GM23338 (cell line): ENCODE measurements at regions not wholly inside any gene's neighbourhood (a gene's known extent, or its start where the extent isn't known, plus 50 kb on each side); places are given as distances from the start of the nearest gene placed in this dataset.

Source experiments
- ATAC-seq: fragments of 200-7000 bp; cut with Tn5 transposase; 3 replicates; pipeline ENCODE4 v1.9.1; 2020
- DNase-seq: peaks from one replicate; pipeline ENCODE4 v3.0.0-alpha.2; 2015; ENCODE audit warnings: low spot score
- H2AFZ ChIP-seq: fragments of 200-600 bp; sonication (generic); 2 replicates; pipeline ENCODE4 v1.8.0; 2016; ENCODE audit warnings: antibody characterized with exemption, mild to moderate bottlenecking, moderate library complexity
- H3F3A ChIP-seq: fragments of 200-600 bp; sonication (generic); replicated peaks from 2 replicates; pipeline ENCODE4 v1.8.0; 2017; ENCODE audit warnings: antibody characterized with exemption, mixed run types, low read depth
- H3K27ac ChIP-seq: fragments of 200-600 bp; sonication (generic); 2 replicates; pipeline ENCODE4 v1.6.1; 2016; ENCODE audit warnings: low read depth
- H3K27me3 ChIP-seq: fragments of 200-600 bp; sonication (generic); 2 replicates; pipeline ENCODE4 v1.8.0; 2016; ENCODE audit warnings: mild to moderate bottlenecking, mixed run types, moderate library complexity; ENCODE audit not compliant: insufficient read depth
- H3K36me3 ChIP-seq: fragments of 200-600 bp; sonication (generic); 2 replicates; pipeline ENCODE4 v1.8.0; 2016; ENCODE audit warnings: mild to moderate bottlenecking; ENCODE audit not compliant: insufficient read depth
- H3K4me1 ChIP-seq: fragments of 200-600 bp; sonication (generic); 2 replicates; pipeline ENCODE4 v1.8.0; 2016; ENCODE audit warnings: mild to moderate bottlenecking, moderate library complexity; ENCODE audit not compliant: insufficient read depth
- H3K4me2 ChIP-seq: fragments of 200-600 bp; sonication (generic); 2 replicates; pipeline ENCODE4 v1.7.1; 2017; ENCODE audit warnings: mixed run types
- H3K4me3 ChIP-seq: fragments of 200-600 bp; sonication (generic); 2 replicates; pipeline ENCODE4 v1.6.1; 2016; ENCODE audit warnings: mixed run types
- H3K79me2 ChIP-seq: fragments of 200-600 bp; sonication (generic); replicated peaks from 2 replicates; pipeline ENCODE4 v1.8.0; 2017; ENCODE audit warnings: mild to moderate bottlenecking; ENCODE audit not compliant: insufficient read depth
- H3K9me2 ChIP-seq: fragments of 200-600 bp; sonication (generic); 2 replicates; pipeline ENCODE4 v1.8.0; 2017; ENCODE audit not compliant: insufficient read depth
- H4K20me1 ChIP-seq: fragments of 200-600 bp; sonication (generic); replicated peaks from 2 replicates; pipeline ENCODE4 v1.8.0; 2017; ENCODE audit warnings: mild to moderate bottlenecking; ENCODE audit not compliant: insufficient read depth
- H3K27ac Mint-ChIP-seq: 2 replicates; pipeline ENCODE4 v1.8.0; 2020; ENCODE audit warnings: inconsistent platforms, mild to moderate bottlenecking, moderate library complexity, mixed read lengths
- H3K27me3 Mint-ChIP-seq: 3 replicates; pipeline ENCODE4 v1.8.0; 2022; ENCODE audit warnings: low read depth, mild to moderate bottlenecking, moderate library complexity, mixed read lengths, inconsistent platforms; ENCODE audit not compliant: insufficient read depth, poor library complexity
- H3K36me3 Mint-ChIP-seq: 3 replicates; pipeline ENCODE4 v1.8.0; 2021; ENCODE audit warnings: low read depth, mild to moderate bottlenecking, inconsistent platforms, moderate library complexity, mixed read lengths
- H3K4me1 Mint-ChIP-seq: 3 replicates; pipeline ENCODE4 v1.8.0; 2020; ENCODE audit warnings: mild to moderate bottlenecking, inconsistent platforms, mixed read lengths
- H3K4me3 Mint-ChIP-seq: 3 replicates; pipeline ENCODE4 v1.8.0; 2021; ENCODE audit warnings: moderate library complexity, mild to moderate bottlenecking, inconsistent platforms, mixed read lengths
- H3K9me3 Mint-ChIP-seq: 3 replicates; pipeline ENCODE4 v1.8.0; 2020; ENCODE audit warnings: moderate library complexity, mild to moderate bottlenecking, inconsistent platforms, mixed read lengths
- CREB1 ChIP-seq: fragments of 250-450 bp; sonication (Bioruptor Pico); IDR thresholded peaks from 2 replicates; pipeline ENCODE4 v1.5.0; 2020; ENCODE audit warnings: low read depth, mild to moderate bottlenecking, moderate library complexity
- EZH2 ChIP-seq: fragments of 200-600 bp; sonication (generic); IDR thresholded peaks from one replicate; pipeline ENCODE4 v1.8.0; 2017; ENCODE audit warnings: antibody characterized with exemption, mild to moderate bottlenecking, low read depth; ENCODE audit not compliant: unreplicated experiment
- EZH2phosphoT487 ChIP-seq: fragments of 200-600 bp; sonication (generic); IDR thresholded peaks from one replicate; pipeline ENCODE4 v1.8.1; 2018; ENCODE audit warnings: antibody characterized with exemption; ENCODE audit not compliant: unreplicated experiment
- JUNB ChIP-seq: IDR thresholded peaks from one replicate; pipeline ENCODE4 v1.6.1; 2016; ENCODE audit warnings: antibody characterized with exemption; ENCODE audit not compliant: unreplicated experiment
- NANOG ChIP-seq: IDR thresholded peaks from 2 replicates; pipeline ENCODE4 v1.6.1; 2016; ENCODE audit warnings: antibody characterized with exemption, borderline replicate concordance
- POLR2AphosphoS5 ChIP-seq: IDR thresholded peaks from 2 replicates; pipeline ENCODE4 v1.6.1; 2016; ENCODE audit warnings: antibody characterized with exemption, low read depth
- ZNF114 ChIP-seq: fragments of 250-450 bp; sonication (Bioruptor Pico); IDR thresholded peaks from 2 replicates; pipeline ENCODE4 v1.5.0; 2020; ENCODE audit warnings: mild to moderate bottlenecking, moderate library complexity
- ZNF331 ChIP-seq: fragments of 250-450 bp; sonication (Bioruptor Pico); IDR thresholded peaks from 2 replicates; pipeline ENCODE4 v1.5.0; 2020; ENCODE audit warnings: low read depth, mild to moderate bottlenecking, moderate library complexity
- TF ChIP-seq, protein P1 (sequence below), 2 experiments: fragments of 200-600 bp in 1 of 2; sonication (generic) in 1 of 2; conservative IDR thresholded peaks; 2 replicates each; pipeline versions ENCODE4 v1.5.1 to v1.6.1; 2016 to 2017; ENCODE audit warnings: antibody characterized with exemption in 2 of 2, low read depth in 2 of 2, mild to moderate bottlenecking in 2 of 2, moderate library complexity in 1 of 2
- TF ChIP-seq, protein P2 (sequence below): IDR thresholded peaks from one replicate; pipeline ENCODE4 v1.6.1; 2018; ENCODE audit warnings: antibody characterized with exemption; ENCODE audit not compliant: unreplicated experiment

DNA sequence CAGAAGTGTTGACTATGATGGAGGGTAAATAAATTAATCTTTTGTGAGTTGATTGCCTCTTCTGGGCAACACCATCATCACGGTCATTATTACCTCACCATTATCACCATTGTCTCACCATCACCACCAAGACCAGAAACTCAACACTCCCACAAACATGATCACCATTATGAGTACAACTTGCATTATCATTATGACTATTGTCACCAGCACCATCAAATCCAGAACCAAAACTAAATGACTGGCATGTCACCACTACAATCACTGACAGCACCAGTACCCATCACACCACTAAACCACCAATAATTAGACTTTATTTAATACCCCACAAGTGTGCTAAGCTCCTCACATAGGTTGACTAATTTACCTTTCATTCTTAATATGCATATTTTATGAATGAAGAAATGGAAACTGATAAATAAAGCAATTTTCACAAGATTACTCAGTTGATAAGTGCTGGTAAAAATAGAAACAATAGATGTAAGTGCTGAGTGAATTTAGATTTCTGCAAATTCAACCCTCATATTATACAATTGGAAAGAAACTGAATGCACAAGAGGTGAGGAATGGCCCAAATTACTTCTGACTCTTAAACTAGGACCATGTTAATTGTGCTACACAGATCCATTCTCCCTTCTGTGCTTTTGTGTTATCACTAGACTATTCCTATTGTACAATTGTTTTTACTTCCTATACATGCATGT is 517.8 kb upstream of the PAPPA start (continued):
- TF ChIP-seq, protein P1, sequence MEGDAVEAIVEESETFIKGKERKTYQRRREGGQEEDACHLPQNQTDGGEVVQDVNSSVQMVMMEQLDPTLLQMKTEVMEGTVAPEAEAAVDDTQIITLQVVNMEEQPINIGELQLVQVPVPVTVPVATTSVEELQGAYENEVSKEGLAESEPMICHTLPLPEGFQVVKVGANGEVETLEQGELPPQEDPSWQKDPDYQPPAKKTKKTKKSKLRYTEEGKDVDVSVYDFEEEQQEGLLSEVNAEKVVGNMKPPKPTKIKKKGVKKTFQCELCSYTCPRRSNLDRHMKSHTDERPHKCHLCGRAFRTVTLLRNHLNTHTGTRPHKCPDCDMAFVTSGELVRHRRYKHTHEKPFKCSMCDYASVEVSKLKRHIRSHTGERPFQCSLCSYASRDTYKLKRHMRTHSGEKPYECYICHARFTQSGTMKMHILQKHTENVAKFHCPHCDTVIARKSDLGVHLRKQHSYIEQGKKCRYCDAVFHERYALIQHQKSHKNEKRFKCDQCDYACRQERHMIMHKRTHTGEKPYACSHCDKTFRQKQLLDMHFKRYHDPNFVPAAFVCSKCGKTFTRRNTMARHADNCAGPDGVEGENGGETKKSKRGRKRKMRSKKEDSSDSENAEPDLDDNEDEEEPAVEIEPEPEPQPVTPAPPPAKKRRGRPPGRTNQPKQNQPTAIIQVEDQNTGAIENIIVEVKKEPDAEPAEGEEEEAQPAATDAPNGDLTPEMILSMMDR (conservative IDR thresholded peaks at IDR 0.05; ENCODE audit: low read depth in 2 of 2), result no peak
- TF ChIP-seq NANOG (no peak), CREB1 (CRISPR knock-in tag) (no peak)

DNA sequence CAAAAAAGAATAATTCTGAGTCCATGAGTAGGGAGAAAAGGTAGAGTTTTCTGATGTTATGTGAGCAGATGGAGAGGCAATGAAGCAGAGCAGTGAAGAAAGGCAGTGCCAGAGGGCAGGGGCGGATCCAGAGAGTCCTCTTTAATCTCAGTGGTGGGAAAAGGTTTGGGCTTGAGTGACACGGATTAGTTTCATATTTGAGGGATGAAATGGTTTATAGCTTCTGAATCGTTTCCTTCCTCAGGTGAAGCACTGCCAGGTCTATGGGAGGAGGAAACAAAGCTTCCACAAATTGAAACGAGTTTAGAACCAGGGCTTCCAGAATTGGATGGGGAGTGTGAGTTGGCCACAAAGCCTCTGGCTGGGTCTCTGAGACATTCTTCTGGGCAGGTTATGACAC is 517.0 kb upstream of the PAPPA start:
- Histone ChIP-seq H3K79me2 (no peaks in the 10 kb centered on the region), H3K4me3 (no peak overlapping the region), H2AFZ (no peak overlapping the region), H3K27ac (no peak overlapping the region), H3K36me3 (no peaks in the 10 kb centered on the region), H3F3A (no peaks in the 10 kb centered on the region), H4K20me1 (no peaks in the 10 kb centered on the region), H3K9me2 (no peaks in the 10 kb centered on the region), H3K4me1 (no peaks in the 10 kb centered on the region), H3K4me2 (no peak overlapping the region), H3K27me3 (no peaks in the 10 kb centered on the region)
- ATAC-seq, result no peak
- H3K27me3 Mint-ChIP-seq, result peaks cover 3% of the 10 kb centered on the region
- no peaks in the 10 kb centered on the region for H3K4me1 Mint-ChIP-seq
- no peak overlapping the region for H3K4me3 Mint-ChIP-seq
- H3K9me3 Mint-ChIP-seq, result no peaks in the 10 kb centered on the region
- no peak for DNase-seq
- H3K27ac Mint-ChIP-seq, result no peak overlapping the region
- H3K36me3 Mint-ChIP-seq, result no peaks in the 10 kb centered on the region
- no peak for TF ChIP-seq POLR2AphosphoS5
- TF ChIP-seq, protein P2, sequence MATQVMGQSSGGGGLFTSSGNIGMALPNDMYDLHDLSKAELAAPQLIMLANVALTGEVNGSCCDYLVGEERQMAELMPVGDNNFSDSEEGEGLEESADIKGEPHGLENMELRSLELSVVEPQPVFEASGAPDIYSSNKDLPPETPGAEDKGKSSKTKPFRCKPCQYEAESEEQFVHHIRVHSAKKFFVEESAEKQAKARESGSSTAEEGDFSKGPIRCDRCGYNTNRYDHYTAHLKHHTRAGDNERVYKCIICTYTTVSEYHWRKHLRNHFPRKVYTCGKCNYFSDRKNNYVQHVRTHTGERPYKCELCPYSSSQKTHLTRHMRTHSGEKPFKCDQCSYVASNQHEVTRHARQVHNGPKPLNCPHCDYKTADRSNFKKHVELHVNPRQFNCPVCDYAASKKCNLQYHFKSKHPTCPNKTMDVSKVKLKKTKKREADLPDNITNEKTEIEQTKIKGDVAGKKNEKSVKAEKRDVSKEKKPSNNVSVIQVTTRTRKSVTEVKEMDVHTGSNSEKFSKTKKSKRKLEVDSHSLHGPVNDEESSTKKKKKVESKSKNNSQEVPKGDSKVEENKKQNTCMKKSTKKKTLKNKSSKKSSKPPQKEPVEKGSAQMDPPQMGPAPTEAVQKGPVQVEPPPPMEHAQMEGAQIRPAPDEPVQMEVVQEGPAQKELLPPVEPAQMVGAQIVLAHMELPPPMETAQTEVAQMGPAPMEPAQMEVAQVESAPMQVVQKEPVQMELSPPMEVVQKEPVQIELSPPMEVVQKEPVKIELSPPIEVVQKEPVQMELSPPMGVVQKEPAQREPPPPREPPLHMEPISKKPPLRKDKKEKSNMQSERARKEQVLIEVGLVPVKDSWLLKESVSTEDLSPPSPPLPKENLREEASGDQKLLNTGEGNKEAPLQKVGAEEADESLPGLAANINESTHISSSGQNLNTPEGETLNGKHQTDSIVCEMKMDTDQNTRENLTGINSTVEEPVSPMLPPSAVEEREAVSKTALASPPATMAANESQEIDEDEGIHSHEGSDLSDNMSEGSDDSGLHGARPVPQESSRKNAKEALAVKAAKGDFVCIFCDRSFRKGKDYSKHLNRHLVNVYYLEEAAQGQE, result no peak

DNA sequence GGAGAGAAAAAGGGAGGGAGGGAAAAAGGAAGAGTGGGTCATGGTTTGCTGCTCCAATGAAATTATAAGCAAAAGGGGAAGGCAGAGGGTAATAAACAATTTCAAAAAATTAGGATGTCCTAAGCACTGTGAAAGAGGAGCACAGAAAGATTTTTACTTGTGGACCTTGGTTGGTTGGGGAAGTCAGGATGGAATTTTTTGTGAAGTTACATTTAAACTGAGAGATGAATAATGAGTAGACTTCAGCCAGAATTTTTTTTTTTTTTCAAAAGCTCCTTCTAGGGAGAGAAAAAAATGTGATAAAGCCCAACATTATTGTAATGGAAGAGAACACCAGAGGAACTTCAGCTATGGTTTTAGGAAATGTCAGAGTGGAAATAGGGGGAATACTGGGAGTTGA is 515.9 kb upstream of the PAPPA start:
- H3K36me3 Mint-ChIP-seq, result no peaks in the 10 kb centered on the region
- no peaks in the 10 kb centered on the region; the same call in 1 of the 2 replicates for H3K4me1 ChIP-seq
- H3K4me3 ChIP-seq, result no peak overlapping the region
- H3F3A ChIP-seq, result no peaks in the 10 kb centered on the region
- no peaks in the 10 kb centered on the region for H3K27me3 ChIP-seq
- no peak overlapping the region for H3K27ac ChIP-seq
- no peak overlapping the region for H3K4me2 ChIP-seq
- no peaks in the 10 kb centered on the region for H3K79me2 ChIP-seq
- H3K4me3 Mint-ChIP-seq, result no peak overlapping the region
- H4K20me1 ChIP-seq, result no peaks in the 10 kb centered on the region
- H3K27me3 Mint-ChIP-seq, result peaks cover under 1% of the 10 kb centered on the region
- H3K9me3 Mint-ChIP-seq, result no peaks in the 10 kb centered on the region
- no peaks in the 10 kb centered on the region for H3K36me3 ChIP-seq
- no peaks in the 10 kb centered on the region for H3K4me1 Mint-ChIP-seq
- no peak overlapping the region for H3K27ac Mint-ChIP-seq
- ATAC-seq, result no peak
- H2AFZ ChIP-seq, result no peak overlapping the region
- no peak for DNase-seq
- H3K9me2 ChIP-seq, result no peaks in the 10 kb centered on the region
- TF ChIP-seq EZH2phosphoT487 (no peak), ZNF114 (CRISPR knock-in tag) (no peak), ZNF331 (no peak), EZH2 (no peak), JUNB (no peak), POLR2AphosphoS5 (no peak)
- TF ChIP-seq, protein P2, result no peak
